ENCODE measurements at regions not wholly inside any gene's neighbourhood (a gene's known extent, or its start where the extent isn't known, plus 50 kb on each side); places are given as distances from the start of the nearest gene placed in this dataset.

DNA sequence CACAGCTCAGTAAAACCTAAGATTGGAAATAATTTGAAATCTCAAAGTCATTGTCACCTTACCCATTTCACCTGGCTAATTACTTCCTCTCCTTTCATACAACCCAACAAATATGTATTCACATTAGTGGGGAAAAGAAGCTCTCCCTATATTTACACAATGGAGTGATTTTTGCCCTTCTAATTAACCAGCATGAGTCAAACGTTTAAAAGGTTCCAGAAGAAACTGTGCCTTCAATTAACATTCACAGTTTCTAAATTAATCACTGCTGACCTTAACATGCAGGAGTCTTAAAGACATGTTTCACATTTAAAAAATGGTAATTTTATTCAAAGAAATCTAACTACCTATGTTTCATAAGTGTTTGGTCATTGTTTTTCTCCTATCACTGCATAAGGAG lies 254.6 kb downstream of the CBLL2 start:
- TF ChIP-seq CBX8 (IDR thresholded peaks at IDR 0.05) (no peak), SREBF2 (IDR thresholded peaks at IDR 0.05) (no peak), JUN (IDR thresholded peaks at IDR 0.05) (no peak), NFE2L2 (conservative IDR thresholded peaks at IDR 0.05; ENCODE audit: low read length) (no peak), CHD2 (IDR thresholded peaks at IDR 0.05; ENCODE audit: low read length, partially characterized antibody) (no peak), CTCF (IDR thresholded peaks at IDR 0.05) (no peak), POLR2A (IDR thresholded peaks at IDR 0.05; ENCODE audit: low read length) (no peak), EP300 (IDR thresholded peaks at IDR 0.05) (no peak), HOXA7 (CRISPR knock-in tag; IDR thresholded peaks at IDR 0.05) (no peak), MAFK (IDR thresholded peaks at IDR 0.05; ENCODE audit: partially characterized antibody) (no peak), RAD21 (conservative IDR thresholded peaks at IDR 0.05 in 1 of 2, IDR thresholded peaks at IDR 0.05 in 1 of 2) (no peak)
- TF ChIP-seq, protein P1, sequence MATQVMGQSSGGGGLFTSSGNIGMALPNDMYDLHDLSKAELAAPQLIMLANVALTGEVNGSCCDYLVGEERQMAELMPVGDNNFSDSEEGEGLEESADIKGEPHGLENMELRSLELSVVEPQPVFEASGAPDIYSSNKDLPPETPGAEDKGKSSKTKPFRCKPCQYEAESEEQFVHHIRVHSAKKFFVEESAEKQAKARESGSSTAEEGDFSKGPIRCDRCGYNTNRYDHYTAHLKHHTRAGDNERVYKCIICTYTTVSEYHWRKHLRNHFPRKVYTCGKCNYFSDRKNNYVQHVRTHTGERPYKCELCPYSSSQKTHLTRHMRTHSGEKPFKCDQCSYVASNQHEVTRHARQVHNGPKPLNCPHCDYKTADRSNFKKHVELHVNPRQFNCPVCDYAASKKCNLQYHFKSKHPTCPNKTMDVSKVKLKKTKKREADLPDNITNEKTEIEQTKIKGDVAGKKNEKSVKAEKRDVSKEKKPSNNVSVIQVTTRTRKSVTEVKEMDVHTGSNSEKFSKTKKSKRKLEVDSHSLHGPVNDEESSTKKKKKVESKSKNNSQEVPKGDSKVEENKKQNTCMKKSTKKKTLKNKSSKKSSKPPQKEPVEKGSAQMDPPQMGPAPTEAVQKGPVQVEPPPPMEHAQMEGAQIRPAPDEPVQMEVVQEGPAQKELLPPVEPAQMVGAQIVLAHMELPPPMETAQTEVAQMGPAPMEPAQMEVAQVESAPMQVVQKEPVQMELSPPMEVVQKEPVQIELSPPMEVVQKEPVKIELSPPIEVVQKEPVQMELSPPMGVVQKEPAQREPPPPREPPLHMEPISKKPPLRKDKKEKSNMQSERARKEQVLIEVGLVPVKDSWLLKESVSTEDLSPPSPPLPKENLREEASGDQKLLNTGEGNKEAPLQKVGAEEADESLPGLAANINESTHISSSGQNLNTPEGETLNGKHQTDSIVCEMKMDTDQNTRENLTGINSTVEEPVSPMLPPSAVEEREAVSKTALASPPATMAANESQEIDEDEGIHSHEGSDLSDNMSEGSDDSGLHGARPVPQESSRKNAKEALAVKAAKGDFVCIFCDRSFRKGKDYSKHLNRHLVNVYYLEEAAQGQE (IDR thresholded peaks at IDR 0.05), result no peak
